Keratinocyte (primary cell): ENCODE measurements at regions not wholly inside any gene's neighbourhood (a gene's known extent, or its start where the extent isn't known, plus 50 kb on each side); places are given as distances from the start of the nearest gene placed in this dataset.

Experiments
- DNase-seq: peaks from one replicate; pipeline ENCODE4 v3.0.0-alpha.2; 2011; ENCODE audit warnings: low read depth, missing footprints, low spot score
- FAIRE-seq: peaks from 2 replicates; lab custom pipeline; 2011; peaks lifted over from hg19 to GRCh38; lab: Jason Lieb, UNC
- H2AFZ ChIP-seq: 2 replicates; pipeline ENCODE4 v1.6.0; 2012; ENCODE audit warnings: low read length, control low read depth, inconsistent platforms; ENCODE audit not compliant: control insufficient read depth
- H3K27ac ChIP-seq: 2 replicates; pipeline ENCODE4 v1.5.1; 2011; ENCODE audit warnings: low read length; ENCODE audit not compliant: control insufficient read depth, insufficient read depth
- H3K27me3 ChIP-seq: 3 replicates; pipeline ENCODE4 v1.6.0; 2011; ENCODE audit warnings: low read length; ENCODE audit not compliant: control insufficient read depth, insufficient read depth; ENCODE audit errors: extremely low read depth
- H3K36me3 ChIP-seq, 2 experiments: 2 replicates in 1 of 2; 3 replicates in 1 of 2; pipeline ENCODE4 v1.5.1; 2011; ENCODE audit warnings: low read length in 2 of 2, mild to moderate bottlenecking in 1 of 2; ENCODE audit not compliant: control insufficient read depth in 2 of 2, insufficient read depth in 2 of 2; ENCODE audit errors: extremely low read depth in 1 of 2
- H3K4me1 ChIP-seq: 3 replicates; pipeline ENCODE4 v1.5.1; 2011; ENCODE audit warnings: low read length; ENCODE audit not compliant: control insufficient read depth, insufficient read depth; ENCODE audit errors: extremely low read depth
- H3K4me2 ChIP-seq: 3 replicates; pipeline ENCODE4 v1.6.0; 2011; ENCODE audit warnings: low read depth, low read length; ENCODE audit not compliant: control insufficient read depth, insufficient read depth; ENCODE audit errors: extremely low read depth
- H3K4me3 ChIP-seq, 3 experiments: fragments of 200-600 bp in 1 of 3; sonication (generic) in 1 of 3; 2 replicates in 2 of 3; 3 replicates in 1 of 3; pipeline ENCODE4 v1.5.1; 2011 to 2016; ENCODE audit warnings: low read length in 3 of 3, mild to moderate bottlenecking in 3 of 3, control low read depth in 2 of 3, inconsistent platforms in 1 of 3, low read depth in 1 of 3, mixed read lengths in 1 of 3, mixed run types in 1 of 3, moderate library complexity in 1 of 3; ENCODE audit not compliant: control insufficient read depth in 2 of 3, insufficient read depth in 2 of 3; ENCODE audit errors: extremely low read depth in 1 of 3
- H3K79me2 ChIP-seq: 2 replicates; pipeline ENCODE4 v1.6.0; 2012; ENCODE audit warnings: low read length; ENCODE audit not compliant: control insufficient read depth, insufficient read depth
- H3K9ac ChIP-seq: 3 replicates; pipeline ENCODE4 v1.6.0; 2011; ENCODE audit warnings: low read length; ENCODE audit not compliant: control insufficient read depth, insufficient read depth; ENCODE audit errors: extremely low read depth
- H3K9me1 ChIP-seq: 3 replicates; pipeline ENCODE4 v1.6.0; 2011; ENCODE audit warnings: low read length; ENCODE audit not compliant: control insufficient read depth, insufficient read depth; ENCODE audit errors: extremely low read depth
- H3K9me3 ChIP-seq: 2 replicates; pipeline ENCODE4 v1.5.1; 2012; ENCODE audit warnings: low read depth, low read length; ENCODE audit not compliant: control insufficient read depth
- H4K20me1 ChIP-seq: 3 replicates; pipeline ENCODE4 v1.6.0; 2011; ENCODE audit warnings: low read length; ENCODE audit not compliant: control insufficient read depth, insufficient read depth; ENCODE audit errors: extremely low read depth
- CTCF ChIP-seq, 3 experiments: IDR thresholded peaks in 1 of 3; conservative IDR thresholded peaks in 1 of 3; optimal IDR thresholded peaks in 1 of 3; 2 replicates in 2 of 3; 3 replicates in 1 of 3; pipeline versions ENCODE3 to v1.5.1; 2011; ENCODE audit warnings: low read length in 3 of 3, mild to moderate bottlenecking in 3 of 3, moderate library complexity in 2 of 3, control low read depth in 1 of 3, inconsistent platforms in 1 of 3; ENCODE audit not compliant: insufficient read depth in 2 of 3; ENCODE audit errors: extremely low read depth in 1 of 3
- EZH2 ChIP-seq: IDR thresholded peaks from one replicate; pipeline ENCODE4 v1.6.1; 2012; ENCODE audit warnings: inconsistent platforms, mild to moderate bottlenecking, low read length, moderate library complexity
- dilution Hi-C: fragments of 300-500 bp; cut with MboI; formaldehyde crosslinking; loops from one replicate; pipeline ENCODE4 v1.7.0; 2020; ENCODE audit warnings: low sequenced_read_pairs; ENCODE audit not compliant: extremely low pct_ligation_motif_present

- H3K27ac ChIP-seq = no peak overlapping the region
- no peak overlapping the region for H2AFZ ChIP-seq
- no peaks in the 10 kb centered on the region for H3K79me2 ChIP-seq
- FAIRE-seq = no peak
- H3K9ac ChIP-seq = no peak overlapping the region
- H3K4me3 ChIP-seq = no peak overlapping the region
- DNase-seq = no peak
- no peaks in the 10 kb centered on the region for H3K27me3 ChIP-seq
- H3K36me3 ChIP-seq = no peaks in the 10 kb centered on the region
- no peaks in the 10 kb centered on the region for H3K9me3 ChIP-seq
- peaks cover 4% of the 10 kb centered on the region for H3K4me1 ChIP-seq
- no peaks in the 10 kb centered on the region for H4K20me1 ChIP-seq
- no peak overlapping the region for H3K4me2 ChIP-seq
- TF ChIP-seq CTCF (optimal IDR thresholded peaks at IDR 0.05 in 1 of 3, IDR thresholded peaks at IDR 0.05 in 1 of 3, conservative IDR thresholded peaks at IDR 0.05 in 1 of 3; ENCODE audit: extremely low read depth in 1 of 3, insufficient read depth in 2 of 3, low read length in 3 of 3) (no peak), EZH2 (no peak)
- dilution Hi-C loops = no loop called here
- H3K9me1 ChIP-seq = no peaks in the 10 kb centered on the region
Observed at GRCh38 chr14:98375566-98375965, 896.4 kb downstream of the BCL11B start.

- no peaks in the 10 kb centered on the region for H3K79me2 ChIP-seq
- no peaks in the 10 kb centered on the region for H4K20me1 ChIP-seq
- H3K4me1 ChIP-seq = peaks cover 8% of the 10 kb centered on the region
- no peak overlapping the region for H3K27ac ChIP-seq
- dilution Hi-C loops = no loop called here
- H2AFZ ChIP-seq = no peak overlapping the region
- FAIRE-seq (no peak), DNase-seq (no peak)
- TF ChIP-seq CTCF (optimal IDR thresholded peaks at IDR 0.05 in 1 of 3, IDR thresholded peaks at IDR 0.05 in 1 of 3, conservative IDR thresholded peaks at IDR 0.05 in 1 of 3; ENCODE audit: extremely low read depth in 1 of 3, insufficient read depth in 2 of 3, low read length in 3 of 3) (no peak), EZH2 (no peak)
- no peak overlapping the region for H3K4me3 ChIP-seq
- no peaks in the 10 kb centered on the region for H3K36me3 ChIP-seq
- no peaks in the 10 kb centered on the region for H3K27me3 ChIP-seq
- H3K4me2 ChIP-seq = no peak overlapping the region
- no peak overlapping the region for H3K9ac ChIP-seq
- H3K9me1 ChIP-seq = no peaks in the 10 kb centered on the region
- no peaks in the 10 kb centered on the region for H3K9me3 ChIP-seq
Observed at GRCh38 chr14:98379830-98380229, 892.2 kb downstream of the BCL11B start.
